GM23338 (cell line): ENCODE measurements at regions not wholly inside any gene's neighbourhood (a gene's known extent, or its start where the extent isn't known, plus 50 kb on each side); places are given as distances from the start of the nearest gene placed in this dataset.

ENCODE experiments used
- CTCF ChIP-seq, 2 experiments: fragments of 200-600 bp in 1 of 2; sonication (generic) in 1 of 2; conservative IDR thresholded peaks; 2 replicates each; pipeline versions ENCODE4 v1.5.1 to v1.6.1; 2016 to 2017; ENCODE audit warnings: antibody characterized with exemption in 2 of 2, low read depth in 2 of 2, mild to moderate bottlenecking in 2 of 2, moderate library complexity in 1 of 2
- EZH2 ChIP-seq: fragments of 200-600 bp; sonication (generic); IDR thresholded peaks from one replicate; pipeline ENCODE4 v1.8.0; 2017; ENCODE audit warnings: antibody characterized with exemption, mild to moderate bottlenecking, low read depth; ENCODE audit not compliant: unreplicated experiment
- EZH2phosphoT487 ChIP-seq: fragments of 200-600 bp; sonication (generic); IDR thresholded peaks from one replicate; pipeline ENCODE4 v1.8.1; 2018; ENCODE audit warnings: antibody characterized with exemption; ENCODE audit not compliant: unreplicated experiment
- POLR2AphosphoS5 ChIP-seq: IDR thresholded peaks from 2 replicates; pipeline ENCODE4 v1.6.1; 2016; ENCODE audit warnings: antibody characterized with exemption, low read depth
- ZNF331 ChIP-seq: fragments of 250-450 bp; sonication (Bioruptor Pico); IDR thresholded peaks from 2 replicates; pipeline ENCODE4 v1.5.0; 2020; ENCODE audit warnings: low read depth, mild to moderate bottlenecking, moderate library complexity
- TF ChIP-seq, protein P1 (sequence below): IDR thresholded peaks from one replicate; pipeline ENCODE4 v1.6.1; 2018; ENCODE audit warnings: antibody characterized with exemption; ENCODE audit not compliant: unreplicated experiment
- TF ChIP-seq, protein P2 (sequence below): IDR thresholded peaks from 2 replicates; pipeline ENCODE4 v1.6.1; 2016; ENCODE audit warnings: antibody characterized with exemption

DNA sequence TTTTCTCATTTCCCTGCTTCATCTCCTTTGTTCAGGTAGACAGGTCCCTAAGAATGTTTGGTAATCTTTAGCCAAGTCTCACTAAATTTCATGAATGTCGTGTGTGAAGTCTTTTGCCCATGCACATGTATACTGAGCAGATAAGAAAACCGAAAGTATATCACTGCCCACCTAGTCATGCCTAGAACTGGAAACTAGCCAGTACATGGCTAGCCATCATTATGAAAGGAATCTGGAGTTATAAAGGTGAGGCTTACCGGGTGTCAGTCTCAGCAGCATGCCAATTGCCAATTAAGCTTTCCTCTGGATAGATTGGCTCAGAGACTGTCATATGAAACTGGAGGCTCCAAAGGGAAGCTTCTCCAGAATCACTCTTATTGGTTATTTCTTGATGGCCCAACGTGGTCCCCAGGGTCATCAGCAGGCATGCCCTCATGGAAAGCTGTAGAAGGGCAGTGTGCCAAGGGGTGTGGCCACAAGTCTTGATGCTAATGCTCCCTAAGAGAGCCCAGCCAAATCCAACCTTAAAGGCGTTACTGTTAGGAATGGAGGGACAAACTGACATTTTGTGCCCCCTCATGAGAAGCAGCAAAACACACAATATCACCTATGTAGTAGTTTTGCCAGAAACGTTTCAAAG is 307.3 kb upstream of the PIK3R1 start:
- TF ChIP-seq CTCF (conservative IDR thresholded peaks at IDR 0.05; ENCODE audit: low read depth in 2 of 2) (no peak), EZH2 (no peak), POLR2AphosphoS5 (no peak), EZH2phosphoT487 (no peak), ZNF331 (CRISPR knock-in tag) (no peak)
- TF ChIP-seq, protein P1, sequence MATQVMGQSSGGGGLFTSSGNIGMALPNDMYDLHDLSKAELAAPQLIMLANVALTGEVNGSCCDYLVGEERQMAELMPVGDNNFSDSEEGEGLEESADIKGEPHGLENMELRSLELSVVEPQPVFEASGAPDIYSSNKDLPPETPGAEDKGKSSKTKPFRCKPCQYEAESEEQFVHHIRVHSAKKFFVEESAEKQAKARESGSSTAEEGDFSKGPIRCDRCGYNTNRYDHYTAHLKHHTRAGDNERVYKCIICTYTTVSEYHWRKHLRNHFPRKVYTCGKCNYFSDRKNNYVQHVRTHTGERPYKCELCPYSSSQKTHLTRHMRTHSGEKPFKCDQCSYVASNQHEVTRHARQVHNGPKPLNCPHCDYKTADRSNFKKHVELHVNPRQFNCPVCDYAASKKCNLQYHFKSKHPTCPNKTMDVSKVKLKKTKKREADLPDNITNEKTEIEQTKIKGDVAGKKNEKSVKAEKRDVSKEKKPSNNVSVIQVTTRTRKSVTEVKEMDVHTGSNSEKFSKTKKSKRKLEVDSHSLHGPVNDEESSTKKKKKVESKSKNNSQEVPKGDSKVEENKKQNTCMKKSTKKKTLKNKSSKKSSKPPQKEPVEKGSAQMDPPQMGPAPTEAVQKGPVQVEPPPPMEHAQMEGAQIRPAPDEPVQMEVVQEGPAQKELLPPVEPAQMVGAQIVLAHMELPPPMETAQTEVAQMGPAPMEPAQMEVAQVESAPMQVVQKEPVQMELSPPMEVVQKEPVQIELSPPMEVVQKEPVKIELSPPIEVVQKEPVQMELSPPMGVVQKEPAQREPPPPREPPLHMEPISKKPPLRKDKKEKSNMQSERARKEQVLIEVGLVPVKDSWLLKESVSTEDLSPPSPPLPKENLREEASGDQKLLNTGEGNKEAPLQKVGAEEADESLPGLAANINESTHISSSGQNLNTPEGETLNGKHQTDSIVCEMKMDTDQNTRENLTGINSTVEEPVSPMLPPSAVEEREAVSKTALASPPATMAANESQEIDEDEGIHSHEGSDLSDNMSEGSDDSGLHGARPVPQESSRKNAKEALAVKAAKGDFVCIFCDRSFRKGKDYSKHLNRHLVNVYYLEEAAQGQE = no peak
- TF ChIP-seq, protein P2, sequence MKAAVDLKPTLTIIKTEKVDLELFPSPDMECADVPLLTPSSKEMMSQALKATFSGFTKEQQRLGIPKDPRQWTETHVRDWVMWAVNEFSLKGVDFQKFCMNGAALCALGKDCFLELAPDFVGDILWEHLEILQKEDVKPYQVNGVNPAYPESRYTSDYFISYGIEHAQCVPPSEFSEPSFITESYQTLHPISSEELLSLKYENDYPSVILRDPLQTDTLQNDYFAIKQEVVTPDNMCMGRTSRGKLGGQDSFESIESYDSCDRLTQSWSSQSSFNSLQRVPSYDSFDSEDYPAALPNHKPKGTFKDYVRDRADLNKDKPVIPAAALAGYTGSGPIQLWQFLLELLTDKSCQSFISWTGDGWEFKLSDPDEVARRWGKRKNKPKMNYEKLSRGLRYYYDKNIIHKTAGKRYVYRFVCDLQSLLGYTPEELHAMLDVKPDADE = no peak
